ENCODE measurements at regions not wholly inside any gene's neighbourhood (a gene's known extent, or its start where the extent isn't known, plus 50 kb on each side); places are given as distances from the start of the nearest gene placed in this dataset.

- H2BK15ac ChIP-seq (ENCODE audit: low read length) = no peak overlapping the region
- no peaks in the 10 kb centered on the region for H3K9me3 ChIP-seq (replicated peaks in 1 of 2; ENCODE audit: control insufficient read depth in 2 of 2, insufficient read depth in 1 of 2, low read depth in 1 of 2, low read length in 2 of 2)
- no peak overlapping the region for H2BK12ac ChIP-seq (ENCODE audit: low read length)
- H3K27me3 ChIP-seq (ENCODE audit: control insufficient read depth in 3 of 3, insufficient read depth in 3 of 3, low read depth in 1 of 3, low read length in 3 of 3) = no peaks in the 10 kb centered on the region
- H3K23ac ChIP-seq (ENCODE audit: low read depth, low read length, poor library complexity) = no peak overlapping the region
- H3K27ac ChIP-seq (replicated peaks; ENCODE audit: low read length) = no peak overlapping the region
- H3K9ac ChIP-seq (ENCODE audit: low read depth, low read length, poor library complexity) = no peak overlapping the region
- H3K4ac ChIP-seq (ENCODE audit: low read length) = no peak overlapping the region
- no peak overlapping the region for H4K8ac ChIP-seq (ENCODE audit: low read depth, low read length)
- no peak overlapping the region for H3K4me2 ChIP-seq (ENCODE audit: insufficient read depth, low read length, poor library complexity, severe bottlenecking)
- no peak overlapping the region for H3K18ac ChIP-seq (ENCODE audit: low read length)
- H3K79me1 ChIP-seq (ENCODE audit: low read depth, low read length) = no peaks in the 10 kb centered on the region
- H3K4me1 ChIP-seq (ENCODE audit: control insufficient read depth in 2 of 2, insufficient read depth in 1 of 2, low read depth in 1 of 2, low read length in 2 of 2) = no peaks in the 10 kb centered on the region
- H2BK5ac ChIP-seq (ENCODE audit: low read length) = no peak overlapping the region
- no peak overlapping the region for H2AFZ ChIP-seq (ENCODE audit: low read length)
- H3K36me3 ChIP-seq (replicated peaks in 1 of 2; ENCODE audit: control insufficient read depth in 2 of 2, insufficient read depth in 2 of 2, low read length in 2 of 2) = no peaks in the 10 kb centered on the region
- no peak for DNase-seq (ENCODE audit: low spot score)
- no CpG with 5 or more reads among the region's 2 CpGs for WGBS, 2 donors (ENCODE audit: extremely low coverage in 2 of 2, insufficient read length in 2 of 2, insufficient replicate concordance in 1 of 2)
- H4K91ac ChIP-seq (ENCODE audit: low read depth, low read length, poor library complexity) = no peak overlapping the region
- no peak overlapping the region for H3K4me3 ChIP-seq (ENCODE audit: low read length in 2 of 2)
- no peak overlapping the region for H3K14ac ChIP-seq (ENCODE audit: low read length)
- H2BK120ac ChIP-seq (ENCODE audit: low read depth, low read length) = no peak overlapping the region
- no peak overlapping the region for H2AK5ac ChIP-seq (ENCODE audit: low read depth, low read length)
Measured at GRCh38 chr3:68458581-68458980, 473.8 kb downstream of the TAFA4 start.

GRCh38 chr3:68448510-68449383 is 483.6 kb downstream of the TAFA4 start:
- Histone ChIP-seq H4K91ac (ENCODE audit: low read depth, low read length, poor library complexity) (no peak overlapping the region), H4K8ac (ENCODE audit: low read depth, low read length) (no peak overlapping the region), H3K4me1 (ENCODE audit: control insufficient read depth in 2 of 2, insufficient read depth in 1 of 2, low read depth in 1 of 2, low read length in 2 of 2) (no peaks in the 10 kb centered on the region), H3K27me3 (ENCODE audit: control insufficient read depth in 3 of 3, insufficient read depth in 3 of 3, low read depth in 1 of 3, low read length in 3 of 3) (no peaks in the 10 kb centered on the region), H3K14ac (ENCODE audit: low read length) (no peak overlapping the region), H3K4me3 (ENCODE audit: low read length in 2 of 2) (no peak overlapping the region), H2AFZ (ENCODE audit: low read length) (no peak overlapping the region), H2BK12ac (ENCODE audit: low read length) (no peak overlapping the region), H3K18ac (ENCODE audit: low read length) (no peak overlapping the region), H2BK5ac (ENCODE audit: low read length) (no peak overlapping the region), H3K4ac (ENCODE audit: low read length) (no peak overlapping the region), H3K23ac (ENCODE audit: low read depth, low read length, poor library complexity) (no peak overlapping the region), H3K27ac (replicated peaks; ENCODE audit: low read length) (no peak overlapping the region), H3K9ac (ENCODE audit: low read depth, low read length, poor library complexity) (no peak overlapping the region), H3K9me3 (replicated peaks in 1 of 2; ENCODE audit: control insufficient read depth in 2 of 2, insufficient read depth in 1 of 2, low read depth in 1 of 2, low read length in 2 of 2) (no peaks in the 10 kb centered on the region), H3K4me2 (ENCODE audit: insufficient read depth, low read length, poor library complexity, severe bottlenecking) (no peak overlapping the region), H2AK5ac (ENCODE audit: low read depth, low read length) (no peak overlapping the region), H3K36me3 (replicated peaks in 1 of 2; ENCODE audit: control insufficient read depth in 2 of 2, insufficient read depth in 2 of 2, low read length in 2 of 2) (no peaks in the 10 kb centered on the region), H3K79me1 (ENCODE audit: low read depth, low read length) (no peaks in the 10 kb centered on the region), H2BK15ac (ENCODE audit: low read length) (no peak overlapping the region), H2BK120ac (ENCODE audit: low read depth, low read length) (no peak overlapping the region)
- no CpG with 5 or more reads among the region's 5 CpGs for WGBS, 2 donors (ENCODE audit: extremely low coverage in 2 of 2, insufficient read length in 2 of 2, insufficient replicate concordance in 1 of 2)
- no peak for DNase-seq (ENCODE audit: low spot score)

GRCh38 chr3:68447885-68448284 is 484.5 kb downstream of the TAFA4 start:
- Histone ChIP-seq H3K4me3 (ENCODE audit: low read length in 2 of 2) (no peak overlapping the region), H3K18ac (ENCODE audit: low read length) (no peak overlapping the region), H3K9ac (ENCODE audit: low read depth, low read length, poor library complexity) (no peak overlapping the region), H3K4me1 (ENCODE audit: control insufficient read depth in 2 of 2, insufficient read depth in 1 of 2, low read depth in 1 of 2, low read length in 2 of 2) (no peaks in the 10 kb centered on the region), H3K9me3 (replicated peaks in 1 of 2; ENCODE audit: control insufficient read depth in 2 of 2, insufficient read depth in 1 of 2, low read depth in 1 of 2, low read length in 2 of 2) (no peaks in the 10 kb centered on the region), H2BK5ac (ENCODE audit: low read length) (no peak overlapping the region), H3K27ac (replicated peaks; ENCODE audit: low read length) (no peak overlapping the region), H3K36me3 (replicated peaks in 1 of 2; ENCODE audit: control insufficient read depth in 2 of 2, insufficient read depth in 2 of 2, low read length in 2 of 2) (no peaks in the 10 kb centered on the region), H3K14ac (ENCODE audit: low read length) (no peak overlapping the region), H4K8ac (ENCODE audit: low read depth, low read length) (no peak overlapping the region), H3K4me2 (ENCODE audit: insufficient read depth, low read length, poor library complexity, severe bottlenecking) (no peak overlapping the region), H3K79me1 (ENCODE audit: low read depth, low read length) (no peaks in the 10 kb centered on the region), H3K23ac (ENCODE audit: low read depth, low read length, poor library complexity) (no peak overlapping the region), H2BK12ac (ENCODE audit: low read length) (no peak overlapping the region), H2AFZ (ENCODE audit: low read length) (no peak overlapping the region), H3K4ac (ENCODE audit: low read length) (no peak overlapping the region), H2BK120ac (ENCODE audit: low read depth, low read length) (no peak overlapping the region), H2BK15ac (ENCODE audit: low read length) (no peak overlapping the region), H4K91ac (ENCODE audit: low read depth, low read length, poor library complexity) (no peak overlapping the region), H3K27me3 (ENCODE audit: control insufficient read depth in 3 of 3, insufficient read depth in 3 of 3, low read depth in 1 of 3, low read length in 3 of 3) (no peaks in the 10 kb centered on the region), H2AK5ac (ENCODE audit: low read depth, low read length) (no peak overlapping the region)
- no peak for DNase-seq (ENCODE audit: low spot score)

GRCh38 chr3:68441054-68441453 is 491.3 kb downstream of the TAFA4 start:
- WGBS, 2 donors (ENCODE audit: extremely low coverage in 2 of 2, insufficient read length in 2 of 2, insufficient replicate concordance in 1 of 2) = no CpG with 5 or more reads among the region's 1 CpG

More at GRCh38 chr3:68441054-68441453, 491.3 kb downstream of the TAFA4 start:
- H4K91ac ChIP-seq (ENCODE audit: low read depth, low read length, poor library complexity) = no peak overlapping the region
- no peak overlapping the region for H3K14ac ChIP-seq (ENCODE audit: low read length)
- H3K79me1 ChIP-seq (ENCODE audit: low read depth, low read length) = no peaks in the 10 kb centered on the region
- no peak overlapping the region for H3K23ac ChIP-seq (ENCODE audit: low read depth, low read length, poor library complexity)
- H3K27me3 ChIP-seq (ENCODE audit: control insufficient read depth in 3 of 3, insufficient read depth in 3 of 3, low read depth in 1 of 3, low read length in 3 of 3) = no peaks in the 10 kb centered on the region
- no peak overlapping the region for H2BK5ac ChIP-seq (ENCODE audit: low read length)
- H4K8ac ChIP-seq (ENCODE audit: low read depth, low read length) = no peak overlapping the region
- H3K4ac ChIP-seq (ENCODE audit: low read length) = no peak overlapping the region
- H3K36me3 ChIP-seq (replicated peaks in 1 of 2; ENCODE audit: control insufficient read depth in 2 of 2, insufficient read depth in 2 of 2, low read length in 2 of 2) = no peaks in the 10 kb centered on the region
- no peak overlapping the region for H3K9ac ChIP-seq (ENCODE audit: low read depth, low read length, poor library complexity)
- no peak overlapping the region for H2BK12ac ChIP-seq (ENCODE audit: low read length)
- no peak overlapping the region for H3K27ac ChIP-seq (replicated peaks; ENCODE audit: low read length)
- peaks cover 0 to 4% of the 10 kb centered on the region in 2 donors for H3K9me3 ChIP-seq (replicated peaks in 1 of 2; ENCODE audit: control insufficient read depth in 2 of 2, insufficient read depth in 1 of 2, low read depth in 1 of 2, low read length in 2 of 2)
- DNase-seq (ENCODE audit: low spot score) = no peak
- no peak overlapping the region for H3K4me3 ChIP-seq (ENCODE audit: low read length in 2 of 2)
- H3K4me1 ChIP-seq (ENCODE audit: control insufficient read depth in 2 of 2, insufficient read depth in 1 of 2, low read depth in 1 of 2, low read length in 2 of 2) = no peaks in the 10 kb centered on the region
- no peak overlapping the region for H2AK5ac ChIP-seq (ENCODE audit: low read depth, low read length)
- no peak overlapping the region for H2BK15ac ChIP-seq (ENCODE audit: low read length)
- no peak overlapping the region for H3K18ac ChIP-seq (ENCODE audit: low read length)
- no peak overlapping the region for H2BK120ac ChIP-seq (ENCODE audit: low read depth, low read length)
- no peak overlapping the region for H3K4me2 ChIP-seq (ENCODE audit: insufficient read depth, low read length, poor library complexity, severe bottlenecking)
- H2AFZ ChIP-seq (ENCODE audit: low read length) = no peak overlapping the region

Data from neuronal stem cell (in vitro differentiated cells).